Activated effector memory CD4-positive, alpha-beta T cell treated with Interleukin-2 at 50 U/mL for 16 hours (primary cell): ENCODE measurements at regions not wholly inside any gene's neighbourhood (a gene's known extent, or its start where the extent isn't known, plus 50 kb on each side); places are given as distances from the start of the nearest gene placed in this dataset.
"Not testable (repeated sequence)": the region's sequence is repeated elsewhere in the genome, so short reads cannot be mapped to it uniquely, and the experiment has no call there.

Experiments
- DNase-seq: peaks from one replicate; pipeline ENCODE4 v3.0.0-alpha.2; 2020

GRCh38 chr11:104699981-104700380 lies 198.3 kb downstream of the CASP12 start:
- DNase-seq = no peak

- no peak for DNase-seq
These were observed 203.2 kb downstream of the CASP12 start for GRCh38 chr11:104695065-104695463.

- DNase-seq = no peak
These were observed 203.8 kb downstream of the CASP12 start for GRCh38 chr11:104694259-104695064.

- DNase-seq = no peak
These were observed 205.5 kb downstream of the CASP12 start for GRCh38 chr11:104692751-104693150.

GRCh38 chr11:104691129-104691528 lies 207.1 kb downstream of the CASP12 start:
- no peak for DNase-seq

- no peak for DNase-seq
These were observed 208.0 kb downstream of the CASP12 start for GRCh38 chr11:104690241-104690640.

GRCh38 chr11:104688731-104689130 lies 209.5 kb downstream of the CASP12 start:
- DNase-seq = no peak

- DNase-seq = no peak
These were observed 216.1 kb downstream of the CASP12 start for GRCh38 chr11:104682206-104682605.

- no peak for DNase-seq
These were observed 219.0 kb downstream of the CASP12 start for GRCh38 chr11:104679258-104679657.

GRCh38 chr11:104678408-104678807 lies 219.9 kb downstream of the CASP12 start:
- no peak for DNase-seq

- DNase-seq = not testable (repeated sequence)
These were observed 221.2 kb downstream of the CASP12 start for GRCh38 chr11:104677069-104677468.

GRCh38 chr11:104672897-104673296 lies 225.4 kb downstream of the CASP12 start:
- no peak for DNase-seq

- no peak for DNase-seq
These were observed 229.3 kb downstream of the CASP12 start for GRCh38 chr11:104668797-104669463.

GRCh38 chr11:104666624-104667023 lies 231.6 kb downstream of the CASP12 start:
- DNase-seq = no peak

GRCh38 chr11:104665641-104666040 lies 232.6 kb downstream of the CASP12 start:
- no peak for DNase-seq

- no peak for DNase-seq
These were observed 234.8 kb downstream of the CASP12 start for GRCh38 chr11:104663190-104664140.

GRCh38 chr11:104661901-104662300 lies 236.4 kb downstream of the CASP12 start:
- DNase-seq = no peak

- DNase-seq = no peak
These were observed 236.8 kb downstream of the CASP12 start for GRCh38 chr11:104661471-104661870.

- DNase-seq = no peak
These were observed 240.1 kb downstream of the CASP12 start for GRCh38 chr11:104658177-104658576.

- DNase-seq = no peak
These were observed 241.2 kb downstream of the CASP12 start for GRCh38 chr11:104657083-104657482.

GRCh38 chr11:104655066-104655465 lies 243.2 kb downstream of the CASP12 start:
- no peak for DNase-seq

- no peak for DNase-seq
These were observed 244.0 kb downstream of the CASP12 start for GRCh38 chr11:104654181-104654813.

- no peak for DNase-seq
These were observed 244.9 kb downstream of the CASP12 start for GRCh38 chr11:104653407-104653806.
